ENCODE measurements at regions not wholly inside any gene's neighbourhood (a gene's known extent, or its start where the extent isn't known, plus 50 kb on each side); places are given as distances from the start of the nearest gene placed in this dataset.
"Not testable (repeated sequence)": the region's sequence is repeated elsewhere in the genome, so short reads cannot be mapped to it uniquely, and the experiment has no call there.

GRCh38 chr1:104629589-104629988 is 879.9 kb downstream of the AMY1C start:
- intact Hi-C loops (cut with micrococcal nuclease) = no loop called here

GRCh38 chr1:104630567-104631149 is 881.0 kb downstream of the AMY1C start:
- TF ChIP-seq, protein P1, sequence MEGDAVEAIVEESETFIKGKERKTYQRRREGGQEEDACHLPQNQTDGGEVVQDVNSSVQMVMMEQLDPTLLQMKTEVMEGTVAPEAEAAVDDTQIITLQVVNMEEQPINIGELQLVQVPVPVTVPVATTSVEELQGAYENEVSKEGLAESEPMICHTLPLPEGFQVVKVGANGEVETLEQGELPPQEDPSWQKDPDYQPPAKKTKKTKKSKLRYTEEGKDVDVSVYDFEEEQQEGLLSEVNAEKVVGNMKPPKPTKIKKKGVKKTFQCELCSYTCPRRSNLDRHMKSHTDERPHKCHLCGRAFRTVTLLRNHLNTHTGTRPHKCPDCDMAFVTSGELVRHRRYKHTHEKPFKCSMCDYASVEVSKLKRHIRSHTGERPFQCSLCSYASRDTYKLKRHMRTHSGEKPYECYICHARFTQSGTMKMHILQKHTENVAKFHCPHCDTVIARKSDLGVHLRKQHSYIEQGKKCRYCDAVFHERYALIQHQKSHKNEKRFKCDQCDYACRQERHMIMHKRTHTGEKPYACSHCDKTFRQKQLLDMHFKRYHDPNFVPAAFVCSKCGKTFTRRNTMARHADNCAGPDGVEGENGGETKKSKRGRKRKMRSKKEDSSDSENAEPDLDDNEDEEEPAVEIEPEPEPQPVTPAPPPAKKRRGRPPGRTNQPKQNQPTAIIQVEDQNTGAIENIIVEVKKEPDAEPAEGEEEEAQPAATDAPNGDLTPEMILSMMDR (IDR thresholded peaks at IDR 0.05; ENCODE audit: borderline replicate concordance) = no peak

More at GRCh38 chr1:104629589-104629988, 879.9 kb downstream of the AMY1C start:
- H3K4me1 ChIP-seq = no peaks in the 10 kb centered on the region
- H3K36me3 ChIP-seq = no peaks in the 10 kb centered on the region
- no peaks in the 10 kb centered on the region for H3K27me3 ChIP-seq (ENCODE audit: low read depth)
- no peak for DNase-seq
- no peak overlapping the region for H3K27ac ChIP-seq (replicated peaks)
- H3K9me3 ChIP-seq (replicated peaks) = peaks cover 6% of the 10 kb centered on the region
- TF ChIP-seq, protein P1 (IDR thresholded peaks at IDR 0.05; ENCODE audit: borderline replicate concordance) = no peak
- H3K4me3 ChIP-seq = no peak overlapping the region

DNA sequence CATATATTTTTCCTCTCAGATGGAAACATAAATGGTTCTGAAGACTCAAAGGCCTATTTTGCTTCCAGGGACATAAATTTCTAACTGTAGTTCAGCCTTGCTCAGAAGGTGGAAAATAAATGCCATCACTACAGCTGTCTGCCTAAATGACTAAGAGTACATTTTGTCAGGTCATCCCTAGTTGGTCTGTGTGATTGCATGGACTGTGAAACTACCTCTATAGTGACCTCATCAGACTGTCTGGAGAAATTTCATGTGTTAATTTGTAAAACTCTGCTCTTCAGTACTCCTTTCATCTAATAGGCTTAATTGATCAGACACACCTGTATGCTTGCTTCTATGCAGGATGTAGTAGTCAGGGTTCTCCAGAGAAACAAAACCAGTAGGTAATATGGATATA is 886.9 kb downstream of the AMY1C start:
- H3K27ac ChIP-seq (replicated peaks) = no peak overlapping the region
- TF ChIP-seq, protein P1 (IDR thresholded peaks at IDR 0.05; ENCODE audit: borderline replicate concordance) = no peak
- H3K27me3 ChIP-seq (ENCODE audit: low read depth) = no peaks in the 10 kb centered on the region
- intact Hi-C loops (cut with micrococcal nuclease) = no loop called here
- H3K4me3 ChIP-seq = no peak overlapping the region
- H3K9me3 ChIP-seq (replicated peaks) = peaks cover 10% of the 10 kb centered on the region
- H3K36me3 ChIP-seq = no peaks in the 10 kb centered on the region
- no peak for DNase-seq
- no peaks in the 10 kb centered on the region for H3K4me1 ChIP-seq

More at GRCh38 chr1:104630567-104631149, 881.0 kb downstream of the AMY1C start:
- DNase-seq = no peak
- Histone ChIP-seq H3K27me3 (ENCODE audit: low read depth) (no peaks in the 10 kb centered on the region), H3K4me1 (no peaks in the 10 kb centered on the region), H3K36me3 (no peaks in the 10 kb centered on the region), H3K27ac (replicated peaks) (no peak overlapping the region), H3K4me3 (no peak overlapping the region), H3K9me3 (replicated peaks) (peaks cover 9% of the 10 kb centered on the region)
- intact Hi-C loops (cut with micrococcal nuclease) = no loop called here

GRCh38 chr1:104646233-104646632 is 896.5 kb downstream of the AMY1C start:
- TF ChIP-seq, protein P1 (IDR thresholded peaks at IDR 0.05; ENCODE audit: borderline replicate concordance) = no peak
- no peaks in the 10 kb centered on the region for H3K4me1 ChIP-seq

GRCh38 chr1:104648269-104648691 is 898.6 kb downstream of the AMY1C start:
- DNase-seq = no peak
- TF ChIP-seq, protein P1 (IDR thresholded peaks at IDR 0.05; ENCODE audit: borderline replicate concordance) = no peak
- Histone ChIP-seq H3K36me3 (no peaks in the 10 kb centered on the region), H3K4me1 (no peaks in the 10 kb centered on the region), H3K4me3 (no peak overlapping the region), H3K27ac (replicated peaks) (no peak overlapping the region), H3K27me3 (ENCODE audit: low read depth) (no peaks in the 10 kb centered on the region), H3K9me3 (replicated peaks) (no peaks in the 10 kb centered on the region)
- intact Hi-C loops (cut with micrococcal nuclease) = no loop called here

More at GRCh38 chr1:104646233-104646632, 896.5 kb downstream of the AMY1C start:
- no peaks in the 10 kb centered on the region for H3K36me3 ChIP-seq
- no peak overlapping the region for H3K27ac ChIP-seq (replicated peaks)
- no peaks in the 10 kb centered on the region for H3K9me3 ChIP-seq (replicated peaks)
- intact Hi-C loops (cut with micrococcal nuclease) = no loop called here
- H3K4me3 ChIP-seq = no peak overlapping the region
- no peaks in the 10 kb centered on the region for H3K27me3 ChIP-seq (ENCODE audit: low read depth)
- no peak for DNase-seq

- DNase-seq; intact Hi-C loops (cut with micrococcal nuclease); H3K36me3 ChIP-seq: not testable (repeated sequence)
Measured at GRCh38 chr1:104664374-104664773, 914.7 kb downstream of the AMY1C start.

More at GRCh38 chr1:104664374-104664773, 914.7 kb downstream of the AMY1C start:
- H3K27ac ChIP-seq (replicated peaks); H3K9me3 ChIP-seq (replicated peaks); H3K4me1 ChIP-seq; H3K27me3 ChIP-seq (ENCODE audit: low read depth); H3K4me3 ChIP-seq: not testable (repeated sequence)

Data from left ventricle myocardium inferior (tissue), 1 donor.